ENCODE measurements at regions not wholly inside any gene's neighbourhood (a gene's known extent, or its start where the extent isn't known, plus 50 kb on each side); places are given as distances from the start of the nearest gene placed in this dataset.

DNA sequence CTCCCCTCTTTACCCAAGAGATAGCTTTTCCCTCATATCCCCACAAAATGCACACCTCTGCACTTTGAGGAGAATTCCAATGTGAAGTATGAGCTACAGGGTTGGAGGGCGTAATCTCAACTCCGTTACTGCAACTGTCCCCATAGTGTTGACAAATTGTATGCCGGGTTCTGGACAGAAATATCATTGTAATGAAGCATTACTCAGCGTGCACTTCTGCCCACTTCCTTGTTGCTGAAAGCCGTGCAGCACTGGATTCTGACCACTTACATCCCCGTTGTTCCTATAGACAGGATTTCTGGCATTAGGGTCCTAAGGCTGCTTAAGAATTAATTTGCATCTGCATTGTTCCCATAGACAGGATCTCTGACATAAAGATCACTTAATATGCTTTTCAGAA is 205.6 kb downstream of the RHOU start:
- no peak overlapping the region for H3K27ac Mint-ChIP-seq
- H3K4me1 Mint-ChIP-seq (ENCODE audit: low read depth), result no peaks in the 10 kb centered on the region

DNA sequence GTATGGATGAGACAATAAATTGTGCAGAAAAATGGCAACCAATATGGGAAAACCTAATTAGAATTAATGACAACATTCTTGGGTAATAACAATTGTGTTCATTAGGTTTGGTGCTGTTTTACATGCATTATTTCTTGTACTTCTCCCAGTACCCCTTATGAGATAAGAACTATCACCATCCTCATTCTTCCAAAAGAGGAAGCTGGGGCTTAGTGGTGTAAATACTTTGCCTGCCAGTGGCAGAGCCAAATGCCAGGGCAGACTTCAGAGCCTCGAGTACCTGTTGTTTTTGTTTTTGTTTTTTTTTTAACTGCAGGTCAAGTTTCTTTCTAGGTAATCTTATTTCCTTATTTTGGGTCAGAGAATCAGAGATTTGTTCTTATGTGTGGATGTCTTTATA is 206.4 kb downstream of the RHOU start:
- no peaks in the 10 kb centered on the region for H3K36me3 Mint-ChIP-seq (ENCODE audit: low read depth)
- TF ChIP-seq, protein P1, sequence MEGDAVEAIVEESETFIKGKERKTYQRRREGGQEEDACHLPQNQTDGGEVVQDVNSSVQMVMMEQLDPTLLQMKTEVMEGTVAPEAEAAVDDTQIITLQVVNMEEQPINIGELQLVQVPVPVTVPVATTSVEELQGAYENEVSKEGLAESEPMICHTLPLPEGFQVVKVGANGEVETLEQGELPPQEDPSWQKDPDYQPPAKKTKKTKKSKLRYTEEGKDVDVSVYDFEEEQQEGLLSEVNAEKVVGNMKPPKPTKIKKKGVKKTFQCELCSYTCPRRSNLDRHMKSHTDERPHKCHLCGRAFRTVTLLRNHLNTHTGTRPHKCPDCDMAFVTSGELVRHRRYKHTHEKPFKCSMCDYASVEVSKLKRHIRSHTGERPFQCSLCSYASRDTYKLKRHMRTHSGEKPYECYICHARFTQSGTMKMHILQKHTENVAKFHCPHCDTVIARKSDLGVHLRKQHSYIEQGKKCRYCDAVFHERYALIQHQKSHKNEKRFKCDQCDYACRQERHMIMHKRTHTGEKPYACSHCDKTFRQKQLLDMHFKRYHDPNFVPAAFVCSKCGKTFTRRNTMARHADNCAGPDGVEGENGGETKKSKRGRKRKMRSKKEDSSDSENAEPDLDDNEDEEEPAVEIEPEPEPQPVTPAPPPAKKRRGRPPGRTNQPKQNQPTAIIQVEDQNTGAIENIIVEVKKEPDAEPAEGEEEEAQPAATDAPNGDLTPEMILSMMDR (IDR thresholded peaks at IDR 0.05), result no peak
- peaks cover 40% of the 10 kb centered on the region for H3K9me3 Mint-ChIP-seq
- no peak overlapping the region for H3K4me3 Mint-ChIP-seq
- H3K27me3 Mint-ChIP-seq (ENCODE audit: insufficient read depth), result peaks cover 2% of the 10 kb centered on the region; the same call in 1 of the 2 replicates
- no peak for DNase-seq
- H3K4me1 Mint-ChIP-seq (ENCODE audit: low read depth), result no peaks in the 10 kb centered on the region
- H3K27ac Mint-ChIP-seq, result no peak overlapping the region

More for the DNA sequence above, 205.6 kb downstream of the RHOU start:
- H3K9me3 Mint-ChIP-seq, result peaks cover 40% of the 10 kb centered on the region
- DNase-seq, result no peak
- H3K27me3 Mint-ChIP-seq (ENCODE audit: insufficient read depth), result peaks cover 2% of the 10 kb centered on the region; the same call in 1 of the 2 replicates
- H3K36me3 Mint-ChIP-seq (ENCODE audit: low read depth), result no peaks in the 10 kb centered on the region; the same call in 1 of the 2 replicates
- TF ChIP-seq, protein P1 (IDR thresholded peaks at IDR 0.05), result no peak
- H3K4me3 Mint-ChIP-seq, result no peak overlapping the region

DNA sequence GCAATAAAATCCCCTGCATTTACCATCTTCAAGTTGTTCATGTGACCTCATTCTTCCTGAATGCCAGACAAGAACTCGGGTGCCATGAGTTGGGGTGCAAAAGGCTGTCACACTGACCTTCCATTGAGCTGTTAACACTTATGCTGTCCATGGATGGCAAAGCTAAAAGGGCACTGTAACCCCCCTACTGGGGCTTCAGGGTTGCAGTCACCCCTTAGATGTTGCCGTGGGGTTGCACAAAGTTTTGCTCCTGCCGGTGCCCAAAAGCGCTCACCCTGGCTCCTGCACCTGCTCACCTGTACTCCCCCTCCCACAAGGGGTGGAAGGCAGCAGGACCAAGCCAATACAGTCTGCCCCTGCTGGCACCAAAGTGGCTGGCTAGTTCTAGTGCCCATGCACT is 208.2 kb downstream of the RHOU start:
- Mint-ChIP-seq H3K36me3 (ENCODE audit: low read depth) (no peaks in the 10 kb centered on the region), H3K9me3 (peaks cover 22% of the 10 kb centered on the region), H3K27ac (no peak overlapping the region), H3K4me1 (ENCODE audit: low read depth) (no peaks in the 10 kb centered on the region), H3K27me3 (ENCODE audit: insufficient read depth) (peaks cover 2% of the 10 kb centered on the region; the same call in 1 of the 2 replicates), H3K4me3 (no peak overlapping the region)
- TF ChIP-seq, protein P1 (IDR thresholded peaks at IDR 0.05), result no peak
- no peak for DNase-seq

DNA sequence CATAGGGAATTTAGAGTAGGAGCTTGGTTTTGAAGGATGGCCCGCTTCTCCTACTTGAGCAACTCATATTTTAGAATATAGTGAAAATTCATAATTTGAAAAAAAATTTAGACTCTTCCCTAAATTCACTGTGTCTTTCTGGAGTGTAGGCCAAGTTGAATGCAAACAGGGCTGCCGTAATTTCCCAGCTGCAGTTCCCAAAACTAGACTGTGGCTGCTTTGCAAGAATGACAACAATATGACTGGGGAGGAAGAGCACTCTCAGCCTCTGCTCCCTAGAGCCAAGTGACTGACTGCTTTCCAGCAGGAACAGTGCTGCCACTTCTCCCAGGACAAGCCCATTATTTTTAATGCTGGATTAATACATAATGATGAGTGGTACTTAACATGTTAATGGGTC is 209.0 kb downstream of the RHOU start:
- no peaks in the 10 kb centered on the region for H3K36me3 Mint-ChIP-seq (ENCODE audit: low read depth)
- no peak overlapping the region for H3K4me3 Mint-ChIP-seq
- peaks cover 19% of the 10 kb centered on the region for H3K9me3 Mint-ChIP-seq
- no peak for DNase-seq
- no peaks in the 10 kb centered on the region for H3K4me1 Mint-ChIP-seq (ENCODE audit: low read depth)
- H3K27ac Mint-ChIP-seq, result no peak overlapping the region
- H3K27me3 Mint-ChIP-seq (ENCODE audit: insufficient read depth), result no peaks in the 10 kb centered on the region
- TF ChIP-seq, protein P1 (IDR thresholded peaks at IDR 0.05), result no peak

DNA sequence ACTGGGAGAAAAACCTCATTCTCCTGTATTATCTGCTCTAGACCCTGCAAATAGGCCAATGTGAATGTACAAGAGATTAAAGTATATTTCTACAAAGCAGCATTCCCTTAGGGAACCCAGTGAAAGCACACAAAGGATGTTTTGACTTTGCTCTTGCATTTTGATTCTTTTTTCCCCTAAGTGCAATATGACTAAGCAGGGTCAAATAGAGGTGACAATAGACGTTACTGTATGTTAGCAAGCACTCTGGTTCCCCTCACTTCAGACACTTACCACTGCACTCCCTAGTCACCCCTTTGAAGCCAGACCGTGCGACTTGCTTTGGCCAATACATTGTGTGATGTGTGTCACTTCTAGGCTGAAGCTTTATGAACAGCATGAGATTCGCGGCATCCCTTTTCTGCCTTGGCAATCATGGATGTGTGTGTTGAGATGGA is 209.7 kb downstream of the RHOU start:
- no peak overlapping the region for H3K27ac Mint-ChIP-seq
- no peak overlapping the region for H3K4me3 Mint-ChIP-seq

More for the DNA sequence above, 209.7 kb downstream of the RHOU start:
- Mint-ChIP-seq H3K9me3 (peaks cover 17% of the 10 kb centered on the region), H3K4me1 (ENCODE audit: low read depth) (no peaks in the 10 kb centered on the region), H3K27me3 (ENCODE audit: insufficient read depth) (no peaks in the 10 kb centered on the region), H3K36me3 (ENCODE audit: low read depth) (no peaks in the 10 kb centered on the region)
- TF ChIP-seq, protein P1 (IDR thresholded peaks at IDR 0.05), result no peak
- DNase-seq, result no peak

Measured in HFFc6 (cell line).